ENCODE measurements at regions not wholly inside any gene's neighbourhood (a gene's known extent, or its start where the extent isn't known, plus 50 kb on each side); places are given as distances from the start of the nearest gene placed in this dataset.
"Not testable (repeated sequence)": the region's sequence is repeated elsewhere in the genome, so short reads cannot be mapped to it uniquely, and the experiment has no call there.

DNA sequence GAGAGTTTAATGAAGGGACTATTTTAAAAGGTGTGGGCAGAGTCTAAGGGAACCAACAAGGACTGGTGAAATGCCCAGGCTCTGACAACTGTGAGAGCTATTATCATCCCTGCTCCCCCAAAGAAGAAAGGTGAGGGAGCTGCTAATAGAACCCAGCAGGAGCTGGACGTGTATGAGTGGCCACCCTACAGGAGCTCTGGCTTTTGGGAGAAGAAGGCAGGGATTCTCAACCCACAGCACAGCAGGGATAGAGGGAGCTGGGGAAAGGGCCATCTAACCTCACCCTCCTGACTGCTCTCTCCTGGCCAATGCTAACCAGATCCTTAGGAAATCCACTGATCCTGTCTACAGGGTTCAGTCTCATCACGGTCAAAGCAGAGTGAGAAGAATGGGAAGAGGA, 57.1 kb downstream of the GRIN2B start:
- no peak for DNase-seq (ENCODE audit: low read depth)
- in situ Hi-C loops (cut with HindIII; ENCODE audit: low pct_unique_long_range_greater_than_20kb, low sequenced_read_pairs): no loop called here

- DNase-seq (ENCODE audit: low read depth): no peak
- in situ Hi-C loops (cut with HindIII; ENCODE audit: low pct_unique_long_range_greater_than_20kb, low sequenced_read_pairs): no loop called here
Measured at GRCh38 chr12:13918897-13919296, 62.5 kb downstream of the GRIN2B start.

- no peak for DNase-seq (ENCODE audit: low read depth)
- in situ Hi-C loops (cut with HindIII; ENCODE audit: low pct_unique_long_range_greater_than_20kb, low sequenced_read_pairs): no loop called here
Measured at GRCh38 chr12:13915096-13915495, 66.3 kb downstream of the GRIN2B start.

DNA sequence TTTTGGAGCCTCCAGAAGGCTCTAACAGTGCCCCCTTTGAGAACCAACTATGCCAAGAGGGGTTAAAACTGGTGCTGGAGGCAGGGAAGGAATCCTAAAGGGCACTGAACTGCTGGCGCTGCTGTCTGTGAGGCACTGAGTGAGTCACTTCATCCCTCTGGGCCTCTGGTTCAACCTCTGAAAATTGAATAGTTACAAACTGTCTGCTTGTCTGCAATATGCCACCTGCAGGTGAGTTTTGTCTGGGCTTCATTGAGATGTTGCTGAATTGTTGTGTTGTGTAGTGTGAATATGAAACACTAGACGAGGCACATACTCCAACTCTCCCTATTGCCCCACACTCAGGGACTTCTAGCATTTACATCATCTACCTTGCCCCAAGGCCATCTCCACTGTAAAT, 68.0 kb downstream of the GRIN2B start:
- in situ Hi-C loops (cut with HindIII; ENCODE audit: low pct_unique_long_range_greater_than_20kb, low sequenced_read_pairs): no loop called here

GRCh38 chr12:13911756-13912554, 69.4 kb downstream of the GRIN2B start:
- in situ Hi-C loops (cut with HindIII; ENCODE audit: low pct_unique_long_range_greater_than_20kb, low sequenced_read_pairs): no loop called here
- no peak for DNase-seq (ENCODE audit: low read depth)

More for the DNA sequence above, 68.0 kb downstream of the GRIN2B start:
- no peak for DNase-seq (ENCODE audit: low read depth)

DNA sequence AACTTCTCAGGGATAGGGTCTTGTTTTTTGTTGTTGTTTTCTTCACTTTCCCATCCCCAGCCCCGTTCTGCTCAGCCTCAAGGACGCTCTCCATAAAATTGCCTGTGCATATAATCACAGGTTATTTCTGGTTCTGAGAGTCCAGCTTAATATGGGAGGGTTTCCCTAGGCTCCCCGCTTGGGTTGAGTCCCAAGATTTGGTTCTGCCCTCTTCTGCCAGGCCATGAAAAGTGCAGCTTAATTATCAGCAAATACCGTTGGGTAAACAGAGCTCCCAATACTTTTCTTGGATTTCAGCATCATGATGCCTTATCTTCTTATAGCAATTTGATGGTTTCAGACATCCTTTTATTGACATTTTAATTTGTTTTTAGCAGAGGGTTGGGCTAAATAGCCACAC, 75.6 kb downstream of the GRIN2B start:
- in situ Hi-C loops (cut with HindIII; ENCODE audit: low pct_unique_long_range_greater_than_20kb, low sequenced_read_pairs): no loop called here
- DNase-seq (ENCODE audit: low read depth): no peak

GRCh38 chr12:13900718-13901117, 80.7 kb downstream of the GRIN2B start:
- in situ Hi-C loops (cut with HindIII; ENCODE audit: low pct_unique_long_range_greater_than_20kb, low sequenced_read_pairs): no loop called here
- DNase-seq (ENCODE audit: low read depth): no peak

DNA sequence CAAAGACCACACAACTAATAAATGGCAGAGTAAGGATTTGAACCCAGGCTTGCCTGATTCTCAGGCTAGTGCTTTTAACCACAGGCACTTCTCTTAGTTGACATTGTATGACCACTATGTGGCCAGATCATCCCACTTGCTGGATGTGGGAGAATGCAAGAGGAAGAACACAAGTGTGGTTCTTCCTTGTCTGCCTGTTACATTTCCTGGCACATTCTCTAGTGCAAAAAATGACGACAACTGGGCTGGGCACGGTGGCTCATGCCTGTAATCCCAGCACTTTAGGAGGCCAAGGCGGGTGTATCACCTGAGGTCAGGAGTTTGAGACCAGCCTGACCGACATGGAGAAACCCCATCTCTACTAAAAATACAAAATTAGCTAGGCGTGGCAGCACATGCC, 83.0 kb downstream of the GRIN2B start:
- DNase-seq (ENCODE audit: low read depth); in situ Hi-C loops (cut with HindIII; ENCODE audit: low pct_unique_long_range_greater_than_20kb, low sequenced_read_pairs): not testable (repeated sequence)

- in situ Hi-C loops (cut with HindIII; ENCODE audit: low pct_unique_long_range_greater_than_20kb, low sequenced_read_pairs): no loop called here
- no peak for DNase-seq (ENCODE audit: low read depth)
Measured at GRCh38 chr12:13897811-13898210, 83.6 kb downstream of the GRIN2B start.

- DNase-seq (ENCODE audit: low read depth): no peak
- in situ Hi-C loops (cut with HindIII; ENCODE audit: low pct_unique_long_range_greater_than_20kb, low sequenced_read_pairs): no loop called here
Measured at GRCh38 chr12:13896063-13896626, 85.3 kb downstream of the GRIN2B start.

DNA sequence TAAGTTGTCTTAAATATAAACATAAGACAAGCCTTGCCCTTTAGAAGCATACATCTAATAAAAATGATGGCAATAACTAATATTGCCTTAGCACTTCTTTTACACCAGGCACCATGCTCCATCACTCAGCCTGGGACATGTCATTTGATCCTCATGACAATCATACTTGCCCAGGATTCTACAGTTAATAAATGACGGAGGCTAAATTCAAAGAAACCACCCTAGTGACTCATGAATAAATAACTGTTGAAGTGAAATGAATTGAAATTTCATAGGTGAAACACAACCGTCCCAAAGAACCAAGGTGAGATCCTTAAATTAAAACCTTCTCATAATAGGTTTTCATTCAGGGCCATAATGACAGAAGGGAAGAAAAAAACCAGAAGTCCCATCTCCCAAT, 89.5 kb downstream of the GRIN2B start:
- DNase-seq (ENCODE audit: low read depth): peak; percentile 19
- in situ Hi-C loops (cut with HindIII; ENCODE audit: low pct_unique_long_range_greater_than_20kb, low sequenced_read_pairs): no loop called here

DNA sequence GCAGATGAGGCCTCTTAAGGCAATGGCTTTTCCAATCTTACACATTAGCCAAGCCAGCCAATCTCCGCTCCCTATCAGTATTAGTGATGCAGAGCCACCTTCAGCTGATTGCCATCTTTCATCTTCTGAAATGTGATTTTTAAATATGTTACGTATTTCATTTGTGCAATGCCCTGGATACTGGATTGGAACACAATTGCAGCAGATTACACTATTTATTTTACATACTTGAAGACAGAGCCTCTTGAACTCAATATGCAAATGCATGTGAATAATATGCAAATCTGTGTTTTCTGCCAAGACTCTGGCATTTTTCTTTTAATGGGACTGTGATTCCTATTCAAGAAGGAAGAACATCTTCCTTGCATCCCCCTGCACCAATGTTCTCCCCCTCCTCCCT, 90.5 kb downstream of the GRIN2B start:
- DNase-seq (ENCODE audit: low read depth): no peak
- in situ Hi-C loops (cut with HindIII; ENCODE audit: low pct_unique_long_range_greater_than_20kb, low sequenced_read_pairs): no loop called here

DNA sequence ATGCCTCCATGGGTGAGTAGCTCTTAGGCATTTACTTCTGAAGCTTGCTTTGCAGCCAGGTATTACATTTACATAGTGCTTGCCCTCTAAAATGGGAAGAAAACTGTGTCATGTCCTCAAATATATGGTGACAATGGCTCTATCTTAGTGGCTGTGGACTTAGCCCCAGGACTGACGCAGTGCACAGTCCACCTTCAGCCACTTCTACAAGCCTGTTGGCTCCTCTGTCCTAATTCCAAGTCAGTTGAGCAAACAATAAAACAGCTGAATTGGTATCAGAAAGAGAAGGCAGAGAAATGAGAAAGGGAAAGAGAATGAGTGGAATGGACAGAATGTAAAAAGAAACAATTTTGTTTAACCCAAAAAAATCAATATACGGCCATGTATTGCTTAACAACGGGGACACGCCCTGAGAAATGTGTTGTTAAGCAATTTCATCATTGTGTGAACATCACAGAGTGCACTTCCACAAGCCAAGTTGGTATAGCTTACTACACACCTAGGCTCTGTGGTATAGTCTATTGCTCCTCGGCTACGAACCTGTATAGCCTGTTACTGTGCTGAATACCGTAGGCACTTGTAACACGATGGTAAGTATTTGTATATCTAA, 93.5 kb downstream of the GRIN2B start:
- in situ Hi-C loops (cut with HindIII; ENCODE audit: low pct_unique_long_range_greater_than_20kb, low sequenced_read_pairs): no loop called here
- DNase-seq (ENCODE audit: low read depth): no peak

DNA sequence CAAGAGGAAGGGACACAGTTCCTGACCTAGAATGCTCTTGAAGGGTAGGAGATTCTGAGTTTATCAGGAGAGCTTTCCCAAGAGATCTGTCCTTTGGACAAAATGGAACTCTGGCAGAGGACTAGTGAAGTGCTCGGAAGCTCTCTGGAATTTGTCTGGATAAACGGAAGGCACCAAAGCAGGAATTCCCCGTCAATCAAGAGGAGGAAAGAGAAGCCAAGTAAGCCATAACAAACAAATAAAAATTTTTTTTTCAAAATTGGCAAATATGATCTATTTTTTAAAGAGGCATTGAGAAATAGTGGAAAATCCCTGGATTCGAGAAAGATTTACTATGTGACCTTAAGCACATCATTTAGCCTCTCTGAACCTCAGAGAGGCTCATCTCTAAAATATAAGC, 99.2 kb downstream of the GRIN2B start:
- DNase-seq (ENCODE audit: low read depth): no peak
- in situ Hi-C loops (cut with HindIII; ENCODE audit: low pct_unique_long_range_greater_than_20kb, low sequenced_read_pairs): no loop called here

DNA sequence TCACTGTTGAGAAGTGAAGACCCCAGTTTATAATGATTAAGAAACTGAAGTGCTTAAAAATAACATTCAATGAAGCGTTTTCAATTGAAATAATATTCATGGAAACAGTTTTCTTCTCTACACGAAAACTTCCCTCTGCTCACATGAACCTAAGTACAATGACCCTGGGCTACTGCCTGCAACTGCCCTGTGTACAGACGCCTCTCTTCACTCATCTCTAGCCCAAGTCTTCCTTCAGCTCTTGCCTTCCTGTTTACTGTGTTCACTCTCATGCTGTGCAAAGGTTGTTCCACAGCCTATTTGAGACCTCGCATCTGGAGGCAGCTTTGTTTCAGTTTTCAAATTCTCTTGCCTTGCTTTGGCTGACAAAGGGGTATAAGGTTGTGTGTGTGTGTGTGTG, 100.8 kb downstream of the GRIN2B start:
- in situ Hi-C loops (cut with HindIII; ENCODE audit: low pct_unique_long_range_greater_than_20kb, low sequenced_read_pairs): no loop called here
- no peak for DNase-seq (ENCODE audit: low read depth)

DNA sequence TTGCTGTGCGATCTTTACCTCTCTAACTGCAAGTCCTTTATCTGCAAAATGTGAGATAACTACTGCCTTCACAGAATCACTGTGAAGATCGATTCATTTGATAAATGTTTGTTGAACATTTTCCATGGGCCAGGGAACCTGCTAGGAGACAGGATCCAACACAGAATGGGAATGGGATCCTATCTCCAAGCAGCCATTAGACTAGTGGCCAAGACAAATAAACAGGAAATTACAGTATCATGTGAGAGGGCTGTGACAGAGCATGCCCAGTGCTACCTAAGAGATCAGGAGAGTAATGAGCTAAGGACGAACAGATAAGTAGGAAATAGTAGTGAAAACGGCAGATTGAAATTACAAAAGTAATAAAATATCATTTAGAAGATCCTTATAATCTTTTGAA, 105.7 kb downstream of the GRIN2B start:
- in situ Hi-C loops (cut with HindIII; ENCODE audit: low pct_unique_long_range_greater_than_20kb, low sequenced_read_pairs): no loop called here
- no peak for DNase-seq (ENCODE audit: low read depth)

DNA sequence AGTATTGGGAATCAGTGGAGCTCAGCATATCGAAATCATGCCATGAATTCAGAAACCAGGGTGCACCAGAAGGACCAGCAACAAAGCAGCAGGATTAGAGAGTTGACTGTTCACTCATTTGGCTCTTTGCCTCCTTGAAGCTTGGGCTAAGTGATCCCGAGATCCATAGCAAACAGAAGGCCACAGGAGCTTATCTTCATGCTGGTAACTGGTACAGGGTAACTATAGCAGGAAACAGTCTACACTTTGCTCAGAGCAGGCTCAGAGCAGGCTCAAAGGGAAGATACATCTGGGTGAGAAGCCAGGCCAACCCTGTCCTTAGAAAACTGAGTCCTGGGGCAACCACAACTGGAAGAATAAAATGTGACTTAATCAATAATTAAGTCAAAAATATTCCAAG, 111.1 kb downstream of the GRIN2B start:
- no peak for DNase-seq (ENCODE audit: low read depth)
- in situ Hi-C loops (cut with HindIII; ENCODE audit: low pct_unique_long_range_greater_than_20kb, low sequenced_read_pairs): no loop called here

- peak; percentile 54 for DNase-seq (ENCODE audit: low read depth)
- in situ Hi-C loops (cut with HindIII; ENCODE audit: low pct_unique_long_range_greater_than_20kb, low sequenced_read_pairs): no loop called here
Measured at GRCh38 chr12:13864081-13864673, 117.2 kb downstream of the GRIN2B start.

- in situ Hi-C loops (cut with HindIII; ENCODE audit: low pct_unique_long_range_greater_than_20kb, low sequenced_read_pairs): no loop called here
- DNase-seq (ENCODE audit: low read depth): no peak
Measured at GRCh38 chr12:13857750-13858149, 123.7 kb downstream of the GRIN2B start.
